K562 (cell line): ENCODE measurements at regions not wholly inside any gene's neighbourhood (a gene's known extent, or its start where the extent isn't known, plus 50 kb on each side); places are given as distances from the start of the nearest gene placed in this dataset.

Source experiments
- COPS2 ChIP-seq: fragments of 450-650 bp; conservative IDR thresholded peaks from 2 replicates; pipeline ENCODE4 v1.6.1; 2016; ENCODE audit warnings: mild to moderate bottlenecking, moderate library complexity
- CTBP1 ChIP-seq: fragments of 450-650 bp; IDR thresholded peaks from 2 replicates; pipeline ENCODE4 v1.6.1; 2016; ENCODE audit warnings: borderline replicate concordance
- CTCFL ChIP-seq: IDR thresholded peaks from 2 replicates; pipeline ENCODE4 v1.6.1; 2011; ENCODE audit warnings: borderline replicate concordance, low read depth, mild to moderate bottlenecking, moderate library complexity, low read length; ENCODE audit not compliant: insufficient read depth, poor library complexity, severe bottlenecking
- ESRRB ChIP-seq: fragments of 250-450 bp; sonication (Bioruptor Pico); IDR thresholded peaks from 2 replicates; pipeline ENCODE4 v1.5.0; 2020; ENCODE audit warnings: mild to moderate bottlenecking, moderate library complexity, borderline replicate concordance
- HCFC1 ChIP-seq: IDR thresholded peaks from 2 replicates; pipeline ENCODE4 v1.6.1; 2012; ENCODE audit warnings: low read depth, low read length, improper control_type of control experiment
- HMG20A ChIP-seq: fragments of 450-650 bp; formaldehyde crosslinking; conservative IDR thresholded peaks from 2 replicates; pipeline ENCODE4 v1.4.0; 2020; ENCODE audit warnings: mild to moderate bottlenecking, mixed read lengths
- HNRNPUL1 ChIP-seq: fragments of 200-400 bp; formaldehyde crosslinking; IDR thresholded peaks from 2 replicates; pipeline ENCODE4 v1.6.1; 2017; ENCODE audit warnings: low read length
- PHF21A ChIP-seq: fragments of 450-650 bp; IDR thresholded peaks from 2 replicates; pipeline ENCODE4 v1.6.1; 2017; ENCODE audit warnings: low read depth, borderline replicate concordance
- PPARD ChIP-seq: fragments of 250-450 bp; sonication (Bioruptor Pico); IDR thresholded peaks from 2 replicates; pipeline ENCODE4 v1.8.0; 2022; ENCODE audit warnings: inconsistent platforms, mild to moderate bottlenecking, moderate library complexity
- PURB ChIP-seq: sonication (generic); formaldehyde crosslinking; IDR thresholded peaks from 2 replicates; pipeline ENCODE4 v1.9.0; 2021; ENCODE audit warnings: low read depth, mild to moderate bottlenecking, missing genetic modification reagents
- SRF ChIP-seq, 2 experiments: fragments of 250-450, 450-650 bp in 1 of 2; sonication (Bioruptor Pico) in 1 of 2; sonication (generic) in 1 of 2; formaldehyde crosslinking; IDR thresholded peaks; 2 replicates each; pipeline versions ENCODE4 v1.5.0 to v1.5.1; 2020 to 2022; ENCODE audit warnings: mild to moderate bottlenecking in 1 of 2, missing genetic modification reagents in 1 of 2
- SRSF3 ChIP-seq: fragments of 200-400 bp; formaldehyde crosslinking; IDR thresholded peaks from 2 replicates; pipeline ENCODE4 v1.6.1; 2016; ENCODE audit warnings: mild to moderate bottlenecking, low read length, moderate library complexity; ENCODE audit not compliant: insufficient read depth
- TBP ChIP-seq: optimal IDR thresholded peaks from 2 replicates; pipeline ENCODE3; 2011; ENCODE audit warnings: low read depth, low read length, improper control_type of control experiment
- ZNF592 ChIP-seq: fragments of 450-650 bp; IDR thresholded peaks from 2 replicates; pipeline ENCODE4 v1.6.1; 2017; ENCODE audit warnings: antibody characterized with exemption, mild to moderate bottlenecking
- ZNF699 ChIP-seq: fragments of 250-450 bp; sonication (Bioruptor Pico); IDR thresholded peaks from 2 replicates; pipeline ENCODE4 v1.8.0; 2021; ENCODE audit warnings: mild to moderate bottlenecking, moderate library complexity; ENCODE audit not compliant: insufficient replicate concordance
- ZNF75A ChIP-seq: fragments of 450-650 bp; formaldehyde crosslinking; IDR thresholded peaks from 2 replicates; pipeline ENCODE4 v1.4.0; 2020; ENCODE audit warnings: mild to moderate bottlenecking
- TF ChIP-seq, protein P1 (sequence below): fragments of 450-650 bp; IDR thresholded peaks from 2 replicates; pipeline ENCODE4 v1.6.1; 2018; ENCODE audit not compliant: partially characterized antibody

DNA sequence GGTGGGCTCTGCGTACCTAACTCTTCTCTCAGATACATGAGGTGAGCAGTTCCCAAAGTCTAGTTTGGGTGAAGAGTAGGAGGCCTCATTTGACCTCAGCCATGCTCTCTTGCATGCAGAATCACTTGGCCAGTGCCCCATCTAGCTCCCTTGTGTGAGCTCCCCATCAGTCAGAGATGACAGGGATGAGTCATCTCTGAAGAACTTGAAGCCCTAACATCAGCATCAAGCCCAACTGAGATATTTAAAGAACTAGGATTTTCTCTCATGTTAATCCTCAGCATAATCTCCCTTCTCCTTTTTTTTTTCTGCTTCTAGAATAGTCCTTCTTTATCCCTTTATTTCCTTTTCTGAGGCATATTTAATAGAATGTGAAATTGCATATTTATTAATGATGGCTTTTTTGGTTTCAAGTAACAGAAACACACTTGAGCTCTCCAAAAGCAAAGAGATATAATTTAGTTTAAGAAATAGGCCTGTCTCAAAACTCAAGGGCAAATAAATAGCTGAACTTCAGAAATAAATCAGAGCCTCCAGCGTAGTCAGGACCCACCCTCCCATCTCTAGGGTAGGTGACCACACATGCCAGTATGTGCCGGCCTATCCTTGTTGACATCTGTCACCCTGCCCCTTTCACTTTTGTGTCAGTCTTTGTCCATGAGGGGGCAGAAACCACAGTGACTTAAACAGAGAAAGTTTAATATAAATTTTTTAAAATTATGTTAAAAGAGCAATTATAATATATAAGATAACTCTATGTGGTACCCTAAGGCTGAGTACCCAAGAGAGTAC, 112.3 kb downstream of the TSEN15 start (continued):
- TF ChIP-seq PPARD, result no peak
- no peak for TF ChIP-seq ZNF75A (CRISPR knock-in tag)
- TF ChIP-seq HCFC1, result no peak
- no peak for TF ChIP-seq TBP
- TF ChIP-seq, protein P1, sequence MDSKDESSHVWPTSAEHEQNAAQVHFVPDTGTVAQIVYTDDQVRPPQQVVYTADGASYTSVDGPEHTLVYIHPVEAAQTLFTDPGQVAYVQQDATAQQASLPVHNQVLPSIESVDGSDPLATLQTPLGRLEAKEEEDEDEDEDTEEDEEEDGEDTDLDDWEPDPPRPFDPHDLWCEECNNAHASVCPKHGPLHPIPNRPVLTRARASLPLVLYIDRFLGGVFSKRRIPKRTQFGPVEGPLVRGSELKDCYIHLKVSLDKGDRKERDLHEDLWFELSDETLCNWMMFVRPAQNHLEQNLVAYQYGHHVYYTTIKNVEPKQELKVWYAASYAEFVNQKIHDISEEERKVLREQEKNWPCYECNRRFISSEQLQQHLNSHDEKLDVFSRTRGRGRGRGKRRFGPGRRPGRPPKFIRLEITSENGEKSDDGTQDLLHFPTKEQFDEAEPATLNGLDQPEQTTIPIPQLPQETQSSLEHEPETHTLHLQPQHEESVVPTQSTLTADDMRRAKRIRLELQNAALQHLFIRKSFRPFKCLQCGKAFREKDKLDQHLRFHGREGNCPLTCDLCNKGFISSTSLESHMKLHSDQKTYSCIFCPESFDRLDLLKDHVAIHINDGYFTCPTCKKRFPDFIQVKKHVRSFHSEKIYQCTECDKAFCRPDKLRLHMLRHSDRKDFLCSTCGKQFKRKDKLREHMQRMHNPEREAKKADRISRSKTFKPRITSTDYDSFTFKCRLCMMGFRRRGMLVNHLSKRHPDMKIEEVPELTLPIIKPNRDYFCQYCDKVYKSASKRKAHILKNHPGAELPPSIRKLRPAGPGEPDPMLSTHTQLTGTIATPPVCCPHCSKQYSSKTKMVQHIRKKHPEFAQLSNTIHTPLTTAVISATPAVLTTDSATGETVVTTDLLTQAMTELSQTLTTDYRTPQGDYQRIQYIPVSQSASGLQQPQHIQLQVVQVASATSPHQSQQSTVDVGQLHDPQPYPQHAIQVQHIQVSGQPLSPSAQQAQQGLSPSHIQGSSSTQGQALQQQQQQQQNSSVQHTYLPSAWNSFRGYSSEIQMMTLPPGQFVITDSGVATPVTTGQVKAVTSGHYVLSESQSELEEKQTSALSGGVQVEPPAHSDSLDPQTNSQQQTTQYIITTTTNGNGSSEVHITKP, result no peak
- TF ChIP-seq HMG20A (CRISPR knock-in tag), result no peak
- no peak for TF ChIP-seq ZNF592
- no peak for TF ChIP-seq SRF (CRISPR knock-in tag; IDR thresholded peaks at IDR 0.05)
- no peak for TF ChIP-seq ESRRB (CRISPR knock-in tag)
- TF ChIP-seq SRSF3, result no peak
- TF ChIP-seq PURB, result no peak
- no peak for TF ChIP-seq HNRNPUL1
- no peak for TF ChIP-seq ZNF699 (CRISPR knock-in tag)
- no peak for TF ChIP-seq COPS2
- no peak for TF ChIP-seq PHF21A
- peak; percentile 4 for TF ChIP-seq CTCFL
- TF ChIP-seq CTBP1, result peak; percentile 65; the same call in 1 of the 2 replicates
